Testis (tissue), 2 donors: ENCODE measurements at regions not wholly inside any gene's neighbourhood (a gene's known extent, or its start where the extent isn't known, plus 50 kb on each side); places are given as distances from the start of the nearest gene placed in this dataset.

ENCODE experiments used
- CTCF ChIP-seq, 3 experiments: fragments of 450-650 bp in 2 of 3; fragments of 200-600 bp in 1 of 3; sonication (generic) in 1 of 3; IDR thresholded peaks; one replicate each; pipeline ENCODE4 v1.5.1; 2016 to 2019; ENCODE audit warnings: antibody characterized with exemption in 3 of 3, mild to moderate bottlenecking in 2 of 3, moderate library complexity in 1 of 3
- POLR2A ChIP-seq: fragments of 450-650 bp; IDR thresholded peaks from one replicate; pipeline ENCODE4 v1.6.1; 2017; ENCODE audit warnings: antibody characterized with exemption, mild to moderate bottlenecking, moderate library complexity

- TF ChIP-seq CTCF (IDR thresholded peaks at IDR 0.05) (no peak), POLR2A (no peak)
Observed at GRCh38 chr6:4352731-4353130, 217.4 kb upstream of the ECI2 start.
